Esophagus (tissue), 2 donors: ENCODE measurements at regions not wholly inside any gene's neighbourhood (a gene's known extent, or its start where the extent isn't known, plus 50 kb on each side); places are given as distances from the start of the nearest gene placed in this dataset.

ENCODE experiments used
- H3K27ac ChIP-seq, 2 donors: one replicate each; pipeline ENCODE4 v1.5.1; 2013; ENCODE audit warnings: low read depth in 2 of 2, mild to moderate bottlenecking in 2 of 2, inconsistent platforms in 1 of 2, low read length in 1 of 2, moderate library complexity in 1 of 2
- H3K27me3 ChIP-seq, 2 donors: one replicate each; pipeline ENCODE4 v1.6.1; 2013; ENCODE audit warnings: low read length in 2 of 2, control low read depth in 1 of 2, mild to moderate bottlenecking in 1 of 2; ENCODE audit not compliant: insufficient read depth in 2 of 2, control insufficient read depth in 1 of 2
- H3K36me3 ChIP-seq, 2 donors: one replicate each; pipeline ENCODE4 v1.6.1; 2013; ENCODE audit warnings: low read length in 1 of 2; ENCODE audit not compliant: control insufficient read depth in 2 of 2, insufficient read depth in 2 of 2
- H3K4me1 ChIP-seq, 2 donors: one replicate each; pipeline ENCODE4 v1.6.1; 2013; ENCODE audit warnings: low read length in 1 of 2; ENCODE audit not compliant: control insufficient read depth in 2 of 2, insufficient read depth in 2 of 2
- H3K4me3 ChIP-seq, 2 donors: one replicate each; pipeline ENCODE4 v1.5.1; 2013; ENCODE audit warnings: low read length in 2 of 2, mild to moderate bottlenecking in 2 of 2, low read depth in 1 of 2, moderate library complexity in 1 of 2
- H3K9me3 ChIP-seq, 2 donors: one replicate each; pipeline ENCODE4 v1.6.1; 2013; ENCODE audit warnings: mild to moderate bottlenecking in 2 of 2, low read depth in 1 of 2, low read length in 1 of 2, moderate library complexity in 1 of 2; ENCODE audit not compliant: control insufficient read depth in 2 of 2, insufficient read depth in 1 of 2
- WGBS, 2 donors: extraction: QIAGEN DNeasy Blood & Tissue Kit; methylation state at CpG; one replicate each; pipeline ENCODE4 v1.1.7; 2013; 5-methylcytosine and 5-hydroxymethylcytosine counted together
- donor health status: healthy with polysubstance abuse.
- donor health status: Bipolar disorder and iron deficiency.

DNA sequence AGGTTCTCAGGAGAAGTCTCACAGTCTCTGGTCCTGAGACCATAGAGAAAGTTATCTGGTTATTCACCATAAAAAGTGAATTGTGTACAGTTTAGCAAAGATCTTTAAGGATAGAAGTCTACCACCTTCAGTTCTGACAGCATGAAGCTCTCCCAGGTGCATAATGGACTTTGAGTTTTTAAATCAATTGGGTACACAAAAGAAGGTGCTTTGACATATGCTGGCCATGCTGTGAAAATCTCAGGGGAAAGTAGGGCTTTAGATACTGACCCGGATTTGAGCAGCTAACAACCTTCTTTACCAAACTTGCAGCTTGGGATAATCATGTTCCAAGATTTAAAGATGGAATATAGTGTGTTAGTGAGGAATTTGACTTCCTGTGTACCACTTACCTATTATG, 264.2 kb downstream of the ZSWIM6 start:
- Histone ChIP-seq H3K4me3 (no peak overlapping the region), H3K36me3 (no peaks in the 10 kb centered on the region), H3K27ac (no peak overlapping the region), H3K9me3 (no peaks in the 10 kb centered on the region), H3K4me1 (peaks cover 0 to 4% of the 10 kb centered on the region in 2 donors), H3K27me3 (no peaks in the 10 kb centered on the region)
- 59 to 92% methylated on average over 1 of the region's 1 CpG for WGBS, 2 donors

DNA sequence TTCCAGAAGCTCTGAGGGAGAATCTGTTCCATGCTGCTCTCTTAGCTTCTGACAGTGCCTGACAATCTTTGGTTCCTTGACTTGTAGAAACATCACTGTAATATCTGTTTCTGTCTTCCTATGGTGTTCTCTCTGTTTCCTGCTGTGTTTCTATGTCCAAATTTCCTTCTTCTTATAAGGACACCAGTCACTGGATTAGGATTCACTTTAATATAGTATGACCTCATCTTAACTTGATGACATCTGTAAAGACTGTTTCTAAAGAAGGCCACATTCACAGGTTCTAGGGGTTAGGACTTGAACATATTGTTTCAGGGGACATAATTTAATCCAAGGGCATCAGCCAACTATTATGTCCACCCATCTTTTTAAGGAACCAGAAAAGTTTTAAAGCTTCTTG, 265.6 kb downstream of the ZSWIM6 start:
- Histone ChIP-seq H3K36me3 (no peaks in the 10 kb centered on the region), H3K27ac (no peak overlapping the region), H3K27me3 (no peaks in the 10 kb centered on the region), H3K9me3 (no peaks in the 10 kb centered on the region), H3K4me3 (no peak overlapping the region), H3K4me1 (peaks cover 0 to 6% of the 10 kb centered on the region in 2 donors)

DNA sequence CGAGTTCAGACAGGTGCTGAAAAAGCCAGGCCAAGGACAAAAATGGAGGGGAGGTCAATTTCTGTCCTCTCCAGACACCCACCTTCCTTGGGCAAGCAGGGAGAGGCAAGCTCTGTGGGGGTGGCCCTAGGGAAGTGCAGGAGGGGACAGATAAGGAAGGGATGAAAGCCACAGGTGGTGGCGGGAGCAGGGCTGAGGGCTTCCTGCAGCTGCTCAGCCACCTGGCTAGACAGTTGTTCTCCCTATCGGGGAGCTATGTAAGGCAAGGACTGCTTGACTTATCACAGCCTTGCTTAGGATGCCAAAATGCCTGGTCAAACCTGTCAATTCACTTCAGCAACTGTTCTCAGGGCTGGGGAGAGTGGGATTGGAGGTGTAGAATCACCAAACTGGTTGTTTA, 266.1 kb downstream of the ZSWIM6 start:
- Histone ChIP-seq H3K4me3 (no peak overlapping the region), H3K36me3 (no peaks in the 10 kb centered on the region), H3K27ac (no peak overlapping the region), H3K9me3 (no peaks in the 10 kb centered on the region), H3K27me3 (no peaks in the 10 kb centered on the region), H3K4me1 (peaks cover 0 to 6% of the 10 kb centered on the region in 2 donors)
- 55 to 73% methylated on average over 3 of the region's 3 CpGs for whole genome bisulfite sequencing, 2 donors

DNA sequence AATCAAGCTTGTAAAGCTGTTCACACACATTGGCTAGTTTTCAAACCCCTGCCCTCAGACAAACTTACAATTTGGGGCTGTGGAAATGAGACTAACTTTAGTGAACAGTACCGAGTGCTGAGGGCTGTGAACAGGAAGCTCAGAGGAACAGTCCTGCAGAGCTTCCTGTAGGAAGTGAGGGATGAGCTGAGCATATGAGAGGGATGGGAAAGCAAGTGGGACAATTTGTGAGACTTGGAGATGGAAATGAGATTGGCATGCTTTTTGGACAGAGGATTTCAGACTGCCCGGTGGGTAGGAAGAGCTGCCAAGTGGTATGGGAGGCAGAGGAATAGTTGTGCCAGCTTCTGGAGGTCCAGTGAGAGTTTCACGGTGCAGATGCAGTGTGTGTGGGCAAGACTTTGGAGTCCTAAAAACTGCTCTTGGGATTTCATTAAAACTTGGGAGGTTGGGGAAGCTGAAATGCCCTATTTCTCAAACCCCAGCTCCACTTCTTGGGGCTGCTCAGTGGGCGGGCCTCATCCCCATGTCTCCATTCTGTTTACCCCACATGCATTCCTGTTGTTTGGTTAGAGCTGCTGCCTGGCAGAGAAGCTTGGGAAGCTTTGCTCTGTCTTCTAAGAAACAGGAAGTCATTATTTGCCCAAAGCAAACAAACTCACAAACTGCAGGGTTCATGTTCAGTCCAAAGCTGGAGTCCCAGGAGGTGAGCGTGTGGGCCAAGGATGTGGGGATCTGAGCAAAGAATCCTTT, 267.5 kb downstream of the ZSWIM6 start:
- Histone ChIP-seq H3K36me3 (no peaks in the 10 kb centered on the region), H3K27ac (no peak overlapping the region), H3K4me3 (no peak overlapping the region), H3K27me3 (no peaks in the 10 kb centered on the region), H3K4me1 (peaks cover 0 to 11% of the 10 kb centered on the region in 2 donors), H3K9me3 (no peaks in the 10 kb centered on the region)
- WGBS, 2 donors: 48 to 57% methylated on average over 5 of the region's 5 CpGs

DNA sequence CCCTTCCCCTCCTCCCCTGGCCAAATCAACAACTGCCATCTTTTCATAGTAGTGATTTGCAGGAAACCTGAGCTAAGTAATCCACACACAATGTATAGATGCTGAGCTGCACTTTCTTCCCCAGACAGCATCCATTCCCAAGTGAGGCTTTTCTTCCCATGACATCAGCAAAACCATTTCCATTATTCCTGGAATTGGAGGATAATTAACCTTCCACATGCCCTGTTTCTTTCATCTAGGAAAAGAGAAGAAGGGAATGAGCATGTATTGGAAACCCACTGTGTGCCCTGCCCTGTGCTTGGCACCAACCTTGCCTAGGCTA, 268.0 kb downstream of the ZSWIM6 start:
- Histone ChIP-seq H3K27me3 (no peaks in the 10 kb centered on the region), H3K36me3 (no peaks in the 10 kb centered on the region), H3K27ac (no peak overlapping the region), H3K4me1 (peaks cover 0 to 15% of the 10 kb centered on the region in 2 donors), H3K9me3 (no peaks in the 10 kb centered on the region), H3K4me3 (no peak overlapping the region)

DNA sequence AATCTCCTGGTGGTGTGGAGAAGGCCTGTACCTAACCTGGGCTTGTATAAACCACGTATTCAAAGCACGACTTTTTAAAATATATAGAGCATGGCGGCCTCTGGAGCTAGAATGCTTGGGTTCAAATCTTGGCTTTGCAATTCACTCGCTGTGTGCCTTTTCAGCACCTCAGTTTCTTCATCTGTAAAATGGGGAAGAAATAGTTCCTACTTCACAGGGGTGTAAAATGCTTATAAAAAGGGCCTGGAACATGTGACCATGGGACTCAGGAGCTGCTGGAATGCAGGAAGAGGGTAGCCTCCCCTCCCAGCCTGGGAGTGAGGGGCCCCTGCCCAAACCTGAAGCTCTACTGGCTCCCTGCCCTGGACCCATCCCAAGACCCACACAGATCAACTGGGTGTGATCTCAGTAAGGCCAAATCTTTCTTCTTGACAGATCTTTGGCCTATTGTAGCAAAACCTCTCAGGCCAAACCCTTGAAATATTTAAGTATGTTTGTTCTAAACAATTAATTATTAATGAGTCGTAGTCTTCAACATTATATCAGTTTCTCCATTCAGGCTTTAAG, 269.0 kb downstream of the ZSWIM6 start:
- no peak overlapping the region for H3K27ac ChIP-seq
- no peaks in the 10 kb centered on the region for H3K27me3 ChIP-seq
- WGBS, 2 donors: 82 to 84% methylated on average over 5 of the region's 5 CpGs
- H3K4me3 ChIP-seq: no peak overlapping the region
- peaks cover 0 to 15% of the 10 kb centered on the region in 2 donors for H3K4me1 ChIP-seq
- H3K9me3 ChIP-seq: no peaks in the 10 kb centered on the region
- H3K36me3 ChIP-seq: no peaks in the 10 kb centered on the region

DNA sequence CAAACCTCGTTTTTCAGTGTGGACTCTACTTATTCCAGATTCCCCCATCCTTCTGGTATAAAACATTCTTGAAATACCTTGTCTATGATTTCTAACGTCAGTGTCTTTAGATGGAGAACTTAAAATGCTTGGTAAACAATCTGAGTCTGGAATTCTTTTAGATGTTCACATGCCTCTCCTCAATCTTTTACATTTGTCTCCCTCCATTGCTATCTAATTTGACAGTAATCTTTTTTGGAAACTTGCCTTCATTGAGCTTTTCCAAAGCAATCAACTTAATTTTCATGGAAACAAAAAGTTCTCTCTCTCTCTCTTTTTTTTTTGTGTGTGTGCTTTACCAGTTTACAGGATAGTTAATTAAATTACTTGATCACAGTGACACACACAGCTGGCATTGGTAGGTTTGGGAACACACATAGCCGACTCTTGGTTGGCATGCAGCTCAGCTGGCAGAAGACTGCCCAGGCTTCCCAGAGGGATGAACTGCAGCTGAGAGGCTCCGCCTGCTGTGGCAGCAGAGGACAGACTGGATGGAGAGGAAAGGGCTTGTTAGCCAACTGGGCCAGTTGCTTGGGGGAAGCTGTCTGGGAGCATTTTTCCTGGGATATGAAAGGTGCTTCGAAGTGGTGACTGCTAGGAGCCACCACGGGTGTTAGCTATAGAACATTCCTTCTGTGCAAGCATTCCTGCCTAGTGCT, 271.3 kb downstream of the ZSWIM6 start:
- peaks cover 0 to 11% of the 10 kb centered on the region in 2 donors for H3K4me1 ChIP-seq
- H3K9me3 ChIP-seq: no peaks in the 10 kb centered on the region
- no peak overlapping the region for H3K4me3 ChIP-seq
- H3K27me3 ChIP-seq: no peaks in the 10 kb centered on the region
- H3K36me3 ChIP-seq: no peaks in the 10 kb centered on the region
- H3K27ac ChIP-seq: no peak overlapping the region
- 46 to 52% methylated on average over 6 of the region's 6 CpGs for WGBS, 2 donors

DNA sequence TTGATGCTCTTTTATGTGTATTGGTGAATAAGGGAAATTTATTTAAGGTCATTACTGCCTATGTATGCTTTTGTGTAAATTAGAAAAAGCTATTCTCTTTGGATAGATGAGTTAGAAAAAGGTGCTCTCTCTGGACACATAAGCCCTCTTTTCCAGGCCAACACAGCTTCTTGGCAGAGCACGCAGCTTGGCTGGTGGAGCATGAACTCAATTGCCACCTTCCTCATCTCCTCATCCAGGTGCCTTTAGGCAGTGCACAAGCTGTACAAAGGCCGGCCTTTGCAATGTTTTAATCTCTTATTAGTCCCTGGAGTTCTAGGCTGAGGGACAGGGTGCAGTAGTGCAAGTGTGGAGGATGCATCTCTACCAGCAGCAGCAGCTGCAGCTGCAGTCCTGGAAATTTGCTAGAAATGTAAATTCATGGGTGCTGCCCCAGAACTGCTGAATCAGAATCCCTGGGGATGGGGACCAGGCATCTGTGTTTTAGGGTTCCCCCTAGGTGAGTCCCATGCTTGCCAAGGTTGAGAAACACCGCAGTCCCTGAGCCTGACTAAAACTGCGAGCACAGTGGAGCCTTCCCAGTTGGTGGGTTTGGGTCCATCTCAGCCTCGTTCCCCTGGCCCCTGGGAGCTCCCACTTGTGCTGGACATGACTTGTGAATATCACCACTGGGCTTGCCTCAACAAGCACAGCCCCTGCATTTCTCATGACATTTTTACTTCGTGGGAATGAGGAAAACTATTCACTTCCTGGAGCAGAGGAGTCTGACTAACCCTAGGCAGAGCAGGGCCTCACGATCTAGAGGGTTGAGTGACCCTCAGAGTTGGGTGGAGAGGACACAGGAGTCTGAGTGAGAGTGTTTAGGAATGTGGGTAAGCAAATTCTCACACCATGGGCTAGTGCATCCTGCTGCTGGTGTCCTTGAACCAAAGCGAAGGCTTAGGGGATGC, 272.3 kb downstream of the ZSWIM6 start:
- H3K36me3 ChIP-seq: no peaks in the 10 kb centered on the region
- no peak overlapping the region for H3K27ac ChIP-seq
- 62 to 72% methylated on average over 8 of the region's 8 CpGs for WGBS, 2 donors
- H3K9me3 ChIP-seq: no peaks in the 10 kb centered on the region
- no peak overlapping the region for H3K4me3 ChIP-seq
- peaks cover 0 to 11% of the 10 kb centered on the region in 2 donors for H3K4me1 ChIP-seq
- H3K27me3 ChIP-seq: no peaks in the 10 kb centered on the region

DNA sequence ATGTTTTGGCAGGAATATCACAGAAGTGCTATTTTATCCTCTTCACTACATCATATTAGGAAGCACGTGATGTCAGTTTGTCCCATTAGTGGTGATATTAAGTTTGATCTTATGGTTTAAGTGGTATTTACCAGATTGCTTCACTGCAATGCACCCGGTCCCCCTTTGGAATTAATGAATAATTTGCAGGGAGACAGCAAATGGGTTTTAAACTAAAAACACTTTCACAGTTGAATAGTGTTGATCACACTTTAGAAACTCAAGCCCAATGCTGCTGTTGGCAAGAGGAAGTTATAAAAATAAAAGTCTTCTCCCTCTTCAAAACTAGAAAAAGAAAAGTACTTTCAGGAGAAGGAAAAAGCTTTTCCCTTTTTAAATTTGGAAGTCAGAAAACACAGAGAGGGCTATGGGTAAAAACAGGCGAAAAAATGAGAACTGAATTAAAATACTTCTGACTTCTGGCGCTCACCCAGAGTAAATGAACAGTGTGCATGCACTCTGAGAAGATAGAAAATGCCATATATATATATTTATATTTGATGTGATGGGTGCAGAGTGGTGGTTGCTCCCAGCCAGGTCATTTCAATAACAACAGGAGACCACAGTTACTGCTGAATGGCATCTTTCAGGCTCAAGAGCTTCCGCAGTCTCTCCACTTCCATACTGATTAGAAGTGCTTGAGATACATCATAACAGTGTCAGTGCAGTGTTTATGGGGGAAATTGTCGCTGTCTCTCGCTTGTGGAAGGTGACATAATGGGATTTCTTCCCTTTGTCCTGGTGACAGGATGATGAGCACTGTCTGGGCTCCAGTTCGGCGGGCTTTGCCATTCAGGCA, 278.0 kb downstream of the ZSWIM6 start:
- H3K27ac ChIP-seq: no peak overlapping the region
- no peaks in the 10 kb centered on the region for H3K36me3 ChIP-seq
- H3K4me3 ChIP-seq: no peak overlapping the region
- H3K4me1 ChIP-seq: no peaks in the 10 kb centered on the region
- H3K9me3 ChIP-seq: no peaks in the 10 kb centered on the region
- no peaks in the 10 kb centered on the region for H3K27me3 ChIP-seq
- WGBS, 2 donors: 79 to 81% methylated on average over 9 of the region's 9 CpGs
